GM04504 (cell line): ENCODE measurements at regions not wholly inside any gene's neighbourhood (a gene's known extent, or its start where the extent isn't known, plus 50 kb on each side); places are given as distances from the start of the nearest gene placed in this dataset.

Source experiments
- DNase-seq: peaks from one replicate; pipeline ENCODE4 v3.0.0-alpha.2; 2012; ENCODE audit warnings: low read depth

DNA sequence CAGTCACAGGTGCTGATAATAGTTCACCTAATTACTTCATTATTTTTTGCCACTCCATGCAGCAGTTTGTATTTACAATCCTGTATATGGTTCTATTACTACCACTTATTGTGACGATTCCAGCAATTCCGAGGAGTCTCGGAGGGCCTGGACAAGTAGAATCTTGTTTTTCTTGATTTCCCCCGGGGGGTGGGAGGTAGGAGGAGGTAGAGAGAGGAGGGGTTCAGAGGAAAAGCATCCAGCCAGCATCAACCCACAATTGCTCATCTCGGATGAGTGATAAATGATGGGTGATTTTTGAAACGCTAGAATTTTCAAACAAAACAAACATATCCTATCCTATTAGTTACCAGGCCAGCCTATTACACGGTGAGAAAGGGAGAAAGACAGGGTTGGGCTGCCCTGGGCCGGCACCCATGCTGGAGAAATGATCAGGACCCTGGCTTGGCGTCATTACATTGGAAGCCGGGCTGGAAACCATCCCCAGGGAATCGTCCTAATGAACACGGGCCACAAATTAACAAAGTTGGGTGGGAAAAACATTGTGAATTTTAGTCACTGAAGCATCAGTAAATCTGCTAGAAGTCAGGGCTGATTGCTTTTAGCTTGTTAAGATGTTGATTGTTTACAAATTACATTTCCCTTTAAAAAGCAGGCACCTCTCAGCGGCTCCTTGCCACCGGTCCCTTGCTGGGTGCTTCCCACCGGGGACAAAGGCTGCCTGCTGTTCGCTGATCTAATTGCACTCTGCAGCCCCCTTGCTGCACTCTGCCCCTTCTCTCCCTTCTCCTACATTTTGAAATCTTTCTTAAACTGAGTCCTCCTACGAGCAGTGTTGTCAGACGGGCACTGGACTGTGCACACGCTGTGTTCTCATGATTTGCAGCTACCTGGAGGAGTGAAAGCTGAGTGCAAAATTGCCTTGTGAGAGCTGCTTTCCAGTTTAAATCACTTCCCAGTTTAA lies 95.5 kb downstream of the FAM204A start:
- DNase-seq = no peak

DNA sequence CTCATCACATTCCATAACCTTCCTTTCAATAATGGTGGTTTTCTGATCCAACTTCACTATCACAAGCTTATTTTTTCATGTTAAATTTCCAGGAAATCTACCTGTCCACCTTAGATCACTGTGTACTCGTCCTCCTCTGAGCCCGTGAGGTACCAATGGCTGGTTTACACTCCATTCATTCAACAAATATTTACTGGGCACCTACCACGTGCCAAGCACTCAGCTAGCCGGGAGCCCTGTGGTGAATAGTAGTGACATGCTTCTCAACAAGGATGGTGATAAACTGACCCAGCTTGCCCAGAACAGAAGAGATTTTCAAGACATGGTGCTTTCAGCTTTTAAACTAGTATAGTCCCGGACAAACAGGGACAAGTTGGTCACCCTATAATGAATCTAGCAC lies 98.2 kb downstream of the FAM204A start:
- DNase-seq = no peak

DNA sequence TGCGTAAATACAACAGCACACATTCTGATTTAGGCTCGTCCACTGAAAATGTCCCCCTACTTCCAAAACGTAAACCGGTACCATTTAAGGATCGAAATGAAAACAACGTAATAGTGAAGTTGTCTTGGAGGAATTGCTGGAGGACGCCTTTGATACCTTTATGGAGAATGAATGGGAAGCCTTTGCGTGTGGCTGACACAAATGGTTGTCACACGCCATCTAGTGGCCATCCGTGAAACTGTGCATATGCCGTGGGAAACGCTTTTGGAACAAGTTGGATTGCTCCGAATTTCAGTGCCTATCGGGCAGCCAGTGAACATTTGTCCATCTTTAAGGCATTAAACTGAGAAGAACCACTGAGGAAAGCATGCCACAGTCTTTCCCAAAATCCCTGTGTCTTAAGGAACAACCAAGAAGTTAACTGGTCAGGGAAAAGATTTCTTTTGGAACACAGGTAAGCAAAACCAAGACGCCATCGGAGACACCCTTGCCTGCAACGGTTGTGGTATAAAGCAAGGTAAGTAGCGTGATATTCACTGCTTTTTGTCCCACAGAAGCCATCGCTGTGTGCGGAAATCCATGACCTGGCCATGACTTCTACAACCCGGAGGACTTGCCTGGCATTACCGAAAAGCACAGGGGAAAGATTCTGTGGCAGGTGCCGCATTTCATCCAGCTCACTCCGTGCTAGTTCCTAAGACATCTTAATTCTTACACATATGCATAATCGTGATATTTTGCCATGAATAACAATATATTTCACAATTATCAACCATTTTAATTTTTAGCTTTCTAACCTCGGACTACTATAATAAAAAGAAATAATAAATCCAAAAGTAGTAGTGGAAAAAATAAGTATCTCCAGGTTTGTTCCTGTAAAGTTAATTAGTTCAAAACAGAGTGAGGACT lies 100.6 kb downstream of the FAM204A start:
- peak; percentile 75 for DNase-seq

DNA sequence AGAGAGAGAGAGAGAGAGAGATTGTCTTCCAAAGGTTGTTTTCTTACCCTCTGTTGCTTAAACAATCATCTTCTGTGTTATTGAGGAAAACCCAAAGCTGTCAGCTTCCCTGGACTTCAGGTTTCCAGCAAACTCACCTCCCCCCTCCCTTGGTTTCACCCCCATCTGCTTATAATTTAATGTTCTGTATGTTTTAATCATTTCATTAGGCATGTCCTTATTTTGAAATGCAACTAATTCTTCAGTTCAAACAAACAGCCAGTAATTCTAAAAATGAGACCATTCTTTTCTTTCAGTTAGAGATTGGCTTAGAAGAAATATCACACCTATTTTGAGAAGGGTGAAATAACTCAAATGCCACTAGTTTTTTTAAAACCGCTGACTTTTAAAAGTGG lies 102.9 kb downstream of the FAM204A start:
- no peak for DNase-seq

DNA sequence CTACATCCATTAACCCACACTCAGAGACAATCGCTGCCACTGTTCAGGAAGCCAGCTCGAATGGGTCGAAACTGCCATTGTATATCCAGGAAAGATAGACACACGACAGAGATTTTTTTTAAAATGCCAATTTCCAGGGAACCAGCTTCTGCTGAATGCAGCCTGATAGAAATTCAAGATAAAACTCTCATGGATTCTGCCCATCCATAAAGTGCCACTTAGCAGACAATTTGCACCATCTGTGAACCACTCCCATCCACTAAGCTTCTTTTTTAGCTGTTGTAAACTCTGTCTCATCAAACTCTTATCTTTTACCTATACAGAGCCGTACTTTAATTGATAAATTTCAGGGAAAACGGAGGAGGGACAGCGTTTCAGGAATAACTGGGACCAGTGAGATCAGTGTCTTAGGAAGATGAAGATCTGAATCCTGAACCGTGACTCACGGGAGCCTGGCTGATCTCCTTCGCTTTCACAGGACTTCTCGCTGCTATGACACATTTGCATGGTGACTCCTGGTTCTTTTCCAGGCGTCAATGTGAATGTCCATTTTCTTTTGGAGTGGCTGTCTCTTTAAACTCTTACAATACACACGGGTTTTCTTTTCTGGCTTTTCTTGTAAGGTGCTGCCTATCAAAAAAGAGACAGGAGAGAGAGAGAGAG lies 103.4 kb downstream of the FAM204A start:
- peak; percentile 67 for DNase-seq

DNA sequence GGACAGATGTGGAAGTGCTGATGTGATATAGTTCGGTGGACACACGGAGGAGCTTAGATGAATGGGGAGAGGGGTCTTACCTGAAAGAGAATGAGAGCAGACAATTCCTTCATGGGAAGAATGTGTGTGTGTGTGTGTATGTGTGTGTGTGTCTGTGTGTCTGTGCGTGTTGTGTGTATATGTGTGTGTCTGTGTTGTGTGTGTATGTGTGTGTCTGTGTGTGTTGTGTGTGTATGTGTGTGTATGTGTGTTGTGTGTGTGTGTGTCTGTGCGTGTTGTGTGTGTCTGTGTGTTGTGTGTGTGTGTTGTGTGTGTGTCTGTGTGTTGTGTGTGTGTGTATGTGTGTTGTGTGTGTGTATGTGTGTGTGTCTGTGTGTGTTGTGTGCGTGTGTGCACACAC lies 104.2 kb downstream of the FAM204A start:
- DNase-seq = no peak

DNA sequence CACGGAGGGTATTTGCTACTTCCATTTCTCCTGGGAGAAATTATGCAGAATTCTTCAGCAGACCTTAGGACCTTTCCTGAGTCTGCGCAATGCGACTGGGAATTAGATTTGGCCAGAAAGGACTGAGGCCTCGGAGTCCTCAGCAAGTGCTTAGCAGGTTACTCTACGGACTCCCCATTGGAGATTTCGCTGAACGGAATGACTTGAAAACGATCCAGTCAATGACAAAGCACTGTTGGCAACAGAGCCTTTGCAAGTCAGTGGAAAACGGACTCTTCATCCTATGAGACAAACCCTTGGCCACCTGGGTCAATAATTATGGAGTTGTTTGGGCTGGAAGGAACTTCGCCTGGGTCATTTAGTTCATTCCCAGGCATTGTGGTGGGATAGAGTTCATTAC lies 107.4 kb downstream of the FAM204A start:
- DNase-seq = no peak

DNA sequence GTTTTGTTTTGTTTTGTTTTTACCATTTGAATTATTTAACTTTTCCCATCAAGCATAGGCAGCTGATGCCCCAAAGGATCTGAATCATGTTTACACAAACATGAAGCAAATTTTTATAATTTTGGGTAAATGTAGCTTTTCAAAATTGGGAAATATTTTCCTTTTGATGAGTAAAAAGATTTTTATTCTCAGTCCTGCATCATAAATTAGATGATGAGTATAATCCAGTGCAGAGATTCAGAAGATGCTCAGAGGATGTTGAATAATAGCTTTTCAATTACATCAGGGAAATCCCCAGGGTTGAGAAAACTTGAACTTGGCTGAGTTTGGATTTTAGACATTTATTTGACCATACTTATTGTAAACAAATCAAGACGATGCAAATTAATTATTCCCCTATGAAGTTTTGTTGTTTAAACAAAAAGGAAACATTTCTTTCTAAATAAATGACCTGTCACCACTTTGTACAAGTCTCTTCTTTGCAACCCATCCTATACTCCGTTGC lies 121.7 kb downstream of the FAM204A start:
- DNase-seq = no peak

DNA sequence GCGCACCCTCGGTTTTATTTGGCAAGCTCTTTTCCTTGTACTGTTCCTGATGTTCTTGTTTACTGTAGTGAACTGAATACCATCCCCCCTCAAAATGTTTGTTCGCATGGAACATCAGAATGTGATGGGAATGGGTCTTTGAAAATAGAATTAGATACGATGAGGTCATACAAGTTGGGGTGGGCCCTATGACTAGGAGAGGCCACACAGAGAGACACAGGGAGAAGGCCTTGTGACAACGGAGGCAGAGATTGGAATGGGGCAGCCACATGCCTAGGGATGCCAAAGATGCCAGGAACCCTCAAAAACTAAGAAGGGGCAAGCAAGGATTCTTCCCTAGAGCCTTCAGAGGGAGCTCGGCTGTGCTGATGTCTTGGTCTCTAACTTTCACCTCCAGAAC lies 123.6 kb downstream of the FAM204A start:
- no peak for DNase-seq

DNA sequence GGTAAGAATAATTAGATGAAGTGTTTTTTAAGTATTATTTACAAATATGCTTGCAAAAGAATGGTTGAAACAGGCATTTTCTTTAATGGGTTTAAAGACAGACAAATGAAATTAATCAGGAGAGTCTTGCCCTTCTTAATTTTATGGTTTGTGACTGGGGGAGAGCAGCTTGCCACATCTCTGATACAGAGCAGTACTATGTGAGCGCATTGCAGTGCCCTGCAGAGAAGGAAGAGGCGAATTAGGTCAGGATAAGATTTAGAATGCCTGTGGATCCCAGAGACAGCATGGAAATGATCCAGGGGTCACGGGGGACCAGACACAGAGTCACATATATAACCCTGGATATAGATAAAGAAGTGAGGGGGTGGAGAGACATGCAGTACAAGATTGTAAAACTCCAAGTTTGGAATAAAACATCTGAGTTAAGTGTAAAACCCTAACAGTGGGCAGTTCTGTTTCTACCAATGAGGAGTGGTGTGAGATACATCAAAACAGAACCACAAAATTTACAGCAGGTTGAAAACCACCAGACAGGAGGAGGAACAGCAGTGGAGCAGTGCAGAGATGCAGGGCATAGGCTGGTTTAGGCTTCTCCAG lies 125.5 kb downstream of the FAM204A start:
- DNase-seq = no peak

DNA sequence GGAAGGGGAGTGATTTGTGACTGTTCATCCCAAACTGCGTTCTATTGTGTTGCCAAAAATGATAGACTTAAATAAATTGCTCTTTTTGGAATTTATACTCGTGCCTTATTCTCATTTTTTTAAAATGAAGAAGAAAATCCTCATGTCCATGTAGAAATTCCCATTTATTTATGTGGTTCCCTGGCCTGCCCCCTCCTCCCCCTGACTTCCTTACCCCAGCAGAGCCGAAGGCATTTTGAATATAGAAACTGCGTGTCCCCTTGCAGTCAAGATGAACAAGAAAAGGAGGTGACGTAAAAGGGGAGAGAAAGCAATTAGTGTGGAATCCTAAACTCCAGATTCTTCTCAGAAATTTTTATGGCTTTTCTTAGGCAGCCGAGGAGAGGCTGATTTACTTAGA lies 126.1 kb downstream of the FAM204A start:
- DNase-seq = no peak

DNA sequence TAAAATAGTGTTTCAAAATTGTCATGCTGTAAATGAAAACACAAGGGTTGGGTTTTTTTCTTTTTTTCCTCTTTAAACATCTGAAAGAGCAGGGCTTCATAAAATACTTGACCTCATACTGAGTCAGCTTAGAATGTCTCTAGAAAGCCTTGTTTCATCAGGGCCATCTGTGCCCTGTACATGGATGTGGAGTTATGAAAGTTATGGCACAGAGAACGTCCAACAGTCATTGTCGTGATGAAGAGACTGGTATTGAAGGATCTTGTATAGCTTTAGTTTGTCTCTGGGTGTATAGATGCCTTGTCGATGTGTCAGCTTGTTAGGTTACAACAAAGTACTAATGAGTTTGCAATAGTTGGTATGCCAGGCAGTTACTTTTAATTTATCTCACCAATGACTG lies 127.3 kb downstream of the FAM204A start:
- no peak for DNase-seq

DNA sequence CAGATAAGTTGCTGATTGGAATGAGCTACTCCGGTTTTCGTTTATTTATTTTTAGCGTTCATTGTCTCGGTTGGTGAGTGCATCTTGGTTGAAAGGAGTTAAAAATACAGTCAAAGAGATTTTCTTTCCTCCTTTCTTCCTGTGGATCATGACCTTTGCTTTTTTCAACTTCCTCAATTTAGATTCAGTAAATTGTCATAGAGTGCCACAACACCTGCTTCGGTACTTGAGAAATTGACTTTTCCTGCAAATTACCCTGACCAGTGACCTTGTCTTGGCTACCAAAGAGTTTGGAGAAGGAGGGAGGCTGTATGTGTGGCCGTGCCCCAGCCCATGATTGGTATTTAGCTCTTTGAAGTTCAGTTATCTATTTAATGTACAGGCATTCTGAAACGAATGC lies 128.7 kb downstream of the FAM204A start:
- no peak for DNase-seq

DNA sequence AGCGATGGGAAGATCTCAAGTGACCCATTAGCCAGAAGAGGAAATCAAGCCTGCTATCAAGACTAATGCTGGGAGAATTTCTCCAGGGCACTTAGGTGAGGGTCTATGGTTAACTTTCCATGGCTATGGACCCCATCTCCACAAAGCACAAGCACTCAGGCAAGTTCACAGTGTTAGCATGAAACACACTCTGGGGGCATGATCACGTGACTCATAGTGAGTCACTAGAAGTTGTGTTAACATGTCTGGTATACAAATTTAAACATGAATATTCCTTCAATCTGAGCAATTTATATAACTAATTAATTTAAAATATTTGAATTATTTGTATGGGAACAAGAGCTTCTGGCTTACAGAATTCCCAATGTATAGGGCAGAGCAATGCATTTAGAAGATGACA lies 131.8 kb downstream of the FAM204A start:
- no peak for DNase-seq

DNA sequence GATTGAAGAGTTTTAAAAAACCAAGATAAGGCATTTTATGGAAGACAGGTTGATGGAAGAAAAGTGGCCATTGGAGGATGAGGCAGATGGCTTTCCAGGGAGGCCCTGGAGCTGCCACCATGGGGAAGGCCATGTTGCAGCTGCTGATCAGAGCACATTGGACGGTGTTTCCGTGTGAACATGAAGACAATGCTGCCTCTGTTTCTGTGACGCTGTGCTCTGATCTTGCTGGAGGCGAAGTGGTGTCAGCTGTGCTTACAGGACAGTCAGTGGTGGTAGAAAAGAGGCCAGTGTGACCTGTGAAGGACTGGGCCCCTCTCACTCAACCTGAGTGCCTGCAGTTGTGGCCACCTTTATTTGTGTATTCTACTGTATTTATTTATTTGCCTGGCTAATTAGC lies 132.9 kb downstream of the FAM204A start:
- DNase-seq = no peak

DNA sequence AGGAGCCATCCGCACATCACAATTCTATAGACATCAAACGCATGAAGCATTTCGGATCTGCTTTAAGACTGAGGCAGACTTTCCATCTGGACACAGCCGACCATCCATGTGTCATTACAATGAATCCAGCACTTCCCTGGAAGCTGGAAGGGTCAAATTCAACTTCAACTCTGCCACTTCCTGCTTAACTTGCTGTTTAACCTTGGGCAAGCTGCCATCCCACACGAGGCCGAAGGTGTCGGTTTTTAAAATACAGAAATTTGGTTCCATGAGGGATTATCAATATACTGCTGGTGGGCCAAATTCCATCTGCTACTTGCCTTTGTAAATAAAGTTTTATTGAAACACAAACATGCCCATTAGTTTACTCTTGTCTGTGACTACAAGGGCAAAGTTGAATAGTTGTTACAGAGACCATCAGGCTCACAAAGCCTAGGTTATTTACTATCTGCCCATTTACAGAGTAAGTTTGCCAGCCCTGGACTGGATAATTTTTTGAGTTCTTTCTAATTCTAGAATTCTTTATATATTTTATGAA lies 134.6 kb downstream of the FAM204A start:
- no peak for DNase-seq

DNA sequence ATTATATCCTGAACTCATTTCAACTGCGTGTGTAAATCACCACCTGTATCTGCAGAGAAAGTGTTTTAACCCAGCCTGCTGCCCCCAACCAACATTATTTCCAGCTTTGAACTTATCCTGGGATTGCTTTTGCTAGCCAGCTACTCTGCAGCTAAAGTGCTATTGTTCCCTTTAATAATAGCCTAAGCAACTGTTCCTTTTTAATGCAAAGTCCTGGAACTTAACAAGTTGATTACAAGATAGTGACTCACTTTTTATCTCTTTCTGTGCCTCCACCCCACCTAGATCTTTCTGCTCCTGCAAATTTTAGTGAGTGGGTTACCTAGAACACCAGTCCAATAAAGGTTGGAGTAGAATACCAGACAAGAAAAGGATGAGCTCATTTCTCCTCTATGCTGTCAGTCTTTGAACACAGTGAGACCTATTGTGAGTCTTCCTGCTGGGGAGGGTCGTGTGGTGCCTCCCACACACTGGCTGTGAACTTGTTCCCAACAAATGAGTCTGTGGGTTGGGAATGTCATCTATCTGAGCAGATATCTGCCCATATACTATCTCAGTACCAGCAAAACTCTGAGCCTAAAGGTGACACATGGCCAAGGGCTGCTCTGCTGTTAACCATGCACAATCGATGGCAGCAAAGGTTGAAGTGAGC lies 137.7 kb downstream of the FAM204A start:
- no peak for DNase-seq

DNA sequence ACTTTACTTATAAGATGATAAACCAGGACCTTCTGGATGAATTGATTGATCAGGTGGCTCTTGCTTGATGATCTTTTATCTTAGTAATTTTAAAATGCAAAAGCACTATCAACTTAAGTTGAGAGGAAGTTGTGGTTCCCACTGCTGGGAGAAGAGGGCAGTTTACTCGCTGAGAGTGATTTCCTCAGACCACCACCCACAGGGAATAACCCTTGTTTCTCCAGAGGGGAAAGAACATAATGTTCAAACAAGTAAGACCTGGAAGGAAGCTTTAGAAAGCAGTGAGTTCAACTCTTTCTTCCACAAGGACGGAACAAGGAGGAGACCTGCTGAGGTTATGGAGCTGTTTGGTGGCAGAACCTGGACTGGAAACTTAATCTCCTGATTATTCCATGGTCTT lies 138.7 kb downstream of the FAM204A start:
- no peak for DNase-seq

DNA sequence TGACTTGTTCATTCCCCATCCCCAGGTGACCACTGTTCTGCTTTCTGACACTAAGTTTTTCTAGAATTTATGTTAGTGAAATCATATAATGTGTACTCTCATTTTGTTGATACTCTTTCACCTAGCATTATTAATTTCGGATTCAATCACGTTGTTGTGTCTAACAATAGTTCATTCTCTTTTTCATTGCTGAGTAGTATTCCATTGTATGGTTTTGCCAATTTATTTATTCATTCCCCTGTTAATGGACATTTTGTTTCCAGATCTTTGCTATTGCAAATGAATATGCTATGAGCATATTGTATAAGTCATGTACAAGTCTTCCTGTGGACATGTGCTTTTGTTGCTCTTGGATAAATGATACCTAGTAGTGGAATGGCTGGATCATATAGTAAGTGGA lies 146.4 kb downstream of the FAM204A start:
- DNase-seq = no peak

DNA sequence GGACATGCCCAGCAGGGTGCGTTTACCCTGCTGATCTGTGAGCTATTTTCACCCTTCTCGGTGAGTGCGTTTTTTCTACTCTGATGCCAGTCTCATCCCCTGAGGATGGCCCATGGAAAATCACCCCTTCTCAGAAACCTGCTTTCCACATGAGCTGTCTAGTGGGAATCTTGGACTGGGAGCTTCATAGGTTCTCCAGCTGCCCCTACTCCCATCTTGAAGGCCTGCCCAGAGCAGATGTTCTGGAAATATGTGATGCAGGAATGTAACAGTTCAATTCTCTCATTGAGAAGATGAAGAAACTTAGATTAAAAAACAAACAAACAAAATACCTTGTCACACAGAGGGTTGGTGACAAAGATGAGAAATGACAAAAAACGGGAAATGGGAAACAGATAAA lies 146.9 kb upstream of the RAB11FIP2 start:
- DNase-seq = no peak

DNA sequence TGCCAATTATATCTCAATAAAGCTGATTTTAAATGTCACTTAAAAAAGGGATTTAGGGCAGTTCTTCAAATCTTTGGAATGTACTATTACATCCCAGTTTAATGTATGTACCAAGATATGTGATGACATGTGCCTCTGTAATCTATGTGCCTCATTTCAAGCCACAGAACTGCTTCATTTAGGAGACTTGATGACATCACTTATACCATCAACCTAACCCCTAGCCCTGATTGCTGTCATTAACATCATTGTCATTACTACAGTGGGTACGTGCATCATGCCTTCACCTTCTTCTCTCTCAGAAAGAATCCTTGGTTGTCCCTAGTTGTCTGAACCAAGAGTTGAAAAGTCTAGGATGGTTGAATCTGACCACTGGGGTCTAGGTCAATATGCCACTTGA lies 134.3 kb upstream of the RAB11FIP2 start:
- no peak for DNase-seq
